ENCODE measurements at regions not wholly inside any gene's neighbourhood (a gene's known extent, or its start where the extent isn't known, plus 50 kb on each side); places are given as distances from the start of the nearest gene placed in this dataset.

- TF ChIP-seq CTCF (IDR thresholded peaks at IDR 0.05; ENCODE audit: low read depth, low read length, missing control alignments) = no peak
- DNase-seq (ENCODE audit: extremely low read depth, low read depth) = no peak
Measured at GRCh38 chr4:83781434-83781833, 245.5 kb downstream of the GPAT3 start.

DNA sequence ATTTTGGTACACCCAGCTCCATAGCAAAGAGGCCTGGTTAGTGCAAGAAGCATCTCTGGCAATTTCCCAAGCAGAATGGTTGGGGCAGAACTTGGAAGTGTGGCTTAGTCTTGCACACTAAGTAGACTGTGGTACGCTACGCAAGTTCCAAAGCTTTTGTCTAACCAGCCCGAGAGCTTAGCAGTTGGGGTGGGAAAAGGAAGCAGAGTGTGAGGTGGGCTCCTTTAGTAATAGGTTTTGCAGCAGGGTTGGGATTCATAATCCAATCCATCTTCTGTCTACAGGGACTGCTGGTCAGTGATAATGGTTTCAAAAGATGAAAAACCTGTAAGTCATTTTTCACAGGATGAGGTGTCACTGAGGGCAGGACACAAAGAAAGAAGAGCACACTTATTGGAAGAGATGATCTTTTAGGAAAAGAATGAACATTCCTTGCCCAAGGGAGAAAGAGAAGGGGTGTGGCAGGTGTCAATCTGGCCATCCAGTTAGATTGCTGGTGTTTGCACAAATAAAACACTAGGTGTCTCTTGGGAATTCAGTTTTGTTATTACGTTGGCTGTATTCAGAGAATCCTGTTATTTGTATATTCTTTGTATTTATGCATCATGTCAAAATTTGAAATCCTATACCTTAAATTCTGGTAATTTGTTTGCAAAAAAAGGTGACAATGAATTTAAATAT, 244.3 kb downstream of the GPAT3 start:
- no peak for TF ChIP-seq CTCF (IDR thresholded peaks at IDR 0.05; ENCODE audit: low read depth, low read length, missing control alignments)
- no peak for DNase-seq (ENCODE audit: extremely low read depth, low read depth)
- H3K4me3 ChIP-seq (replicated peaks; ENCODE audit: low read depth, low read length) = no peak overlapping the region

More at GRCh38 chr4:83781434-83781833, 245.5 kb downstream of the GPAT3 start:
- H3K4me3 ChIP-seq (replicated peaks; ENCODE audit: low read depth, low read length) = no peak overlapping the region

DNA sequence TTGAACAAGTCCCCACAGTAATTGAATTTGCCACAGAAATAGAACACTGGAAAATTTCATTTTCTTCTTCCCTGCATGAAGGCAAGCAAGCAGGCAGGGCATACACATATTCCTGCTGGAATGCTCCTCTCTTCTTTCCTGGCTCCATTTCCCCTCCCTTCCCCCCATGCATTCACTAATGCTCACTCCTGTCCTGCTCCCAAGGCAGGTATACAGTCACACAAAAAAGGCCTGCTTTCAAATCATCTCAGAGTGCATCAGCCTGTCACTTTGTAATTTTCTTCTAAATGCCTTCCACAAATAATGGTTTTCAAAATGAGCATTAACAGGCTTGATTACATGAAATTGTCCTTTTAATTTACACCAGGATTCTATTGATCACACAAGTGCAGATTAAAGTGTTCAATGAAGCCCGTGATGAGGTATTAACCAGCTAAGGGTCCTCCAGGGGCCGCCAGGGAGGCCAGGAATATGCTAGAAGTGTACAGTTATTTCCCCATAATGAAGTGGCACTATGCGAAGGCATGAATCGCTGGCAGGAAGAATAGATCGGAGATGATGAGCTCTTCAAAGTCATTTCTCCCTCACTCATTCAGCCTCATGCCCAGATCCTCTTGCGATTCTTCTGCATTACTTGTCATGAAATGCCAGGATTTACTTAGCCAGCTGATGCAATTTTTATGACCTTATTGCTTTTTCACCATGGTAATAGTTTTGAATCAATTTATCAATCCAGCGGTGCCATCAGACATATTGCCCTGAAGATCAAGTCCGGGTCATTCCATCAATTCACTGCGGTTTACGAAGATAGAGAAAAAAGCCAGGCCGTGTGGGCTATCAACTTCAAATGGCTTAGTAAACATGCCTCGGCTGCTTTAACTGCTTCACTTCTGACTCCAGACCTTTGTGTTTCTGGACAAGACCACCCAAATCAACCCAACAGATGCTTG, 243.5 kb downstream of the GPAT3 start:
- DNase-seq (ENCODE audit: extremely low read depth, low read depth) = no peak
- TF ChIP-seq CTCF (IDR thresholded peaks at IDR 0.05; ENCODE audit: low read depth, low read length, missing control alignments) = no peak
- no peak overlapping the region for H3K4me3 ChIP-seq (replicated peaks; ENCODE audit: low read depth, low read length)

- TF ChIP-seq CTCF (IDR thresholded peaks at IDR 0.05; ENCODE audit: low read depth, low read length, missing control alignments) = no peak
- no peak overlapping the region for H3K4me3 ChIP-seq (replicated peaks; ENCODE audit: low read depth, low read length)
- DNase-seq (ENCODE audit: extremely low read depth, low read depth) = no peak
Measured at GRCh38 chr4:83772685-83773084, 236.8 kb downstream of the GPAT3 start.

GRCh38 chr4:83771113-83771705, 235.3 kb downstream of the GPAT3 start:
- H3K4me3 ChIP-seq (replicated peaks; ENCODE audit: low read depth, low read length) = no peak overlapping the region
- TF ChIP-seq CTCF (IDR thresholded peaks at IDR 0.05; ENCODE audit: low read depth, low read length, missing control alignments) = peak; percentile 68
- peak; percentile 9 for DNase-seq (ENCODE audit: extremely low read depth, low read depth)

GRCh38 chr4:83768146-83768545, 232.2 kb downstream of the GPAT3 start:
- no peak for DNase-seq (ENCODE audit: extremely low read depth, low read depth)
- TF ChIP-seq CTCF (IDR thresholded peaks at IDR 0.05; ENCODE audit: low read depth, low read length, missing control alignments) = no peak
- H3K4me3 ChIP-seq (replicated peaks; ENCODE audit: low read depth, low read length) = no peak overlapping the region

All from HFF-Myc (cell line).